A673 (cell line): ENCODE measurements at regions not wholly inside any gene's neighbourhood (a gene's known extent, or its start where the extent isn't known, plus 50 kb on each side); places are given as distances from the start of the nearest gene placed in this dataset.

Experiments
- CTCF ChIP-seq: fragments of 300-800, 200-600 bp; sonication (generic); conservative IDR thresholded peaks from 2 replicates; pipeline ENCODE4 v1.5.1; 2017; ENCODE audit warnings: low read depth, mild to moderate bottlenecking, antibody characterized with exemption, low read length, moderate library complexity, mixed read lengths
- EZH2 ChIP-seq: fragments of 200-600 bp; sonication (generic); IDR thresholded peaks from 2 replicates; pipeline ENCODE4 v1.6.1; 2017; ENCODE audit warnings: borderline replicate concordance, low read depth, mild to moderate bottlenecking, mixed read lengths, antibody characterized with exemption, low read length; ENCODE audit not compliant: poor library complexity, severe bottlenecking

- TF ChIP-seq CTCF (no peak), EZH2 (no peak)
These were observed 99.7 kb downstream of the MBL2 start for GRCh38 chr10:52672880-52673279.
